ENCODE measurements at regions not wholly inside any gene's neighbourhood (a gene's known extent, or its start where the extent isn't known, plus 50 kb on each side); places are given as distances from the start of the nearest gene placed in this dataset.

GRCh38 chr13:26964278-26965250, 204.0 kb upstream of the GPR12 start:
- Histone ChIP-seq H3K4me3 (ENCODE audit: low read length in 2 of 2) (no peak overlapping the region), H3K9ac (ENCODE audit: low read length in 2 of 2) (no peak overlapping the region), H3K27me3 (ENCODE audit: control insufficient read depth in 1 of 2, insufficient read depth in 2 of 2, low read length in 2 of 2) (no peaks in the 10 kb centered on the region), H3K27ac (ENCODE audit: low read length) (peak overlapping the region; percentile 31), H3K4me1 (ENCODE audit: control insufficient read depth, insufficient read depth, low read length) (peaks cover 25% of the 10 kb centered on the region), H3K9me3 (ENCODE audit: control insufficient read depth in 2 of 2, low read length in 2 of 2) (no peaks in the 10 kb centered on the region), H3K36me3 (ENCODE audit: control insufficient read depth in 2 of 2, insufficient read depth in 2 of 2, low read length in 2 of 2) (no peaks in the 10 kb centered on the region)

- H3K27me3 ChIP-seq (ENCODE audit: control insufficient read depth in 1 of 2, insufficient read depth in 2 of 2, low read length in 2 of 2): no peaks in the 10 kb centered on the region
- H3K4me1 ChIP-seq (ENCODE audit: control insufficient read depth, insufficient read depth, low read length): peaks cover 20% of the 10 kb centered on the region
- H3K9ac ChIP-seq (ENCODE audit: low read length in 2 of 2): no peak overlapping the region
- no peaks in the 10 kb centered on the region for H3K9me3 ChIP-seq (ENCODE audit: control insufficient read depth in 2 of 2, low read length in 2 of 2)
- H3K4me3 ChIP-seq (ENCODE audit: low read length in 2 of 2): no peak overlapping the region
- no peak overlapping the region for H3K27ac ChIP-seq (ENCODE audit: low read length)
- H3K36me3 ChIP-seq (ENCODE audit: control insufficient read depth in 2 of 2, insufficient read depth in 2 of 2, low read length in 2 of 2): no peaks in the 10 kb centered on the region
Measured at GRCh38 chr13:26962671-26963070, 202.1 kb upstream of the GPR12 start.

- H3K27ac ChIP-seq (ENCODE audit: low read length): no peak overlapping the region
- no peak overlapping the region for H3K9ac ChIP-seq (ENCODE audit: low read length in 2 of 2)
- H3K27me3 ChIP-seq (ENCODE audit: control insufficient read depth in 1 of 2, insufficient read depth in 2 of 2, low read length in 2 of 2): no peaks in the 10 kb centered on the region
- H3K36me3 ChIP-seq (ENCODE audit: control insufficient read depth in 2 of 2, insufficient read depth in 2 of 2, low read length in 2 of 2): no peaks in the 10 kb centered on the region
- H3K9me3 ChIP-seq (ENCODE audit: control insufficient read depth in 2 of 2, low read length in 2 of 2): no peaks in the 10 kb centered on the region
- peaks cover 16% of the 10 kb centered on the region for H3K4me1 ChIP-seq (ENCODE audit: control insufficient read depth, insufficient read depth, low read length)
- H3K4me3 ChIP-seq (ENCODE audit: low read length in 2 of 2): no peak overlapping the region
Measured at GRCh38 chr13:26961890-26962615, 201.5 kb upstream of the GPR12 start.

- H3K27ac ChIP-seq (ENCODE audit: low read length): no peak overlapping the region
- H3K4me1 ChIP-seq (ENCODE audit: control insufficient read depth, insufficient read depth, low read length): peaks cover 2% of the 10 kb centered on the region
- no peaks in the 10 kb centered on the region for H3K27me3 ChIP-seq (ENCODE audit: control insufficient read depth in 1 of 2, insufficient read depth in 2 of 2, low read length in 2 of 2)
- no peaks in the 10 kb centered on the region for H3K9me3 ChIP-seq (ENCODE audit: control insufficient read depth in 2 of 2, low read length in 2 of 2)
- no peak overlapping the region for H3K9ac ChIP-seq (ENCODE audit: low read length in 2 of 2)
- H3K4me3 ChIP-seq (ENCODE audit: low read length in 2 of 2): no peak overlapping the region
- no peaks in the 10 kb centered on the region for H3K36me3 ChIP-seq (ENCODE audit: control insufficient read depth in 2 of 2, insufficient read depth in 2 of 2, low read length in 2 of 2)
Measured at GRCh38 chr13:26957182-26957581, 196.6 kb upstream of the GPR12 start.

GRCh38 chr13:26956522-26957142, 196.0 kb upstream of the GPR12 start:
- Histone ChIP-seq H3K27me3 (ENCODE audit: control insufficient read depth in 1 of 2, insufficient read depth in 2 of 2, low read length in 2 of 2) (no peaks in the 10 kb centered on the region), H3K4me1 (ENCODE audit: control insufficient read depth, insufficient read depth, low read length) (peaks cover 2% of the 10 kb centered on the region), H3K4me3 (ENCODE audit: low read length in 2 of 2) (no peak overlapping the region), H3K9me3 (ENCODE audit: control insufficient read depth in 2 of 2, low read length in 2 of 2) (no peaks in the 10 kb centered on the region), H3K9ac (ENCODE audit: low read length in 2 of 2) (no peak overlapping the region), H3K36me3 (ENCODE audit: control insufficient read depth in 2 of 2, insufficient read depth in 2 of 2, low read length in 2 of 2) (no peaks in the 10 kb centered on the region), H3K27ac (ENCODE audit: low read length) (no peak overlapping the region)

- H3K27ac ChIP-seq (ENCODE audit: low read length): no peak overlapping the region
- no peaks in the 10 kb centered on the region for H3K27me3 ChIP-seq (ENCODE audit: control insufficient read depth in 1 of 2, insufficient read depth in 2 of 2, low read length in 2 of 2)
- H3K4me3 ChIP-seq (ENCODE audit: low read length in 2 of 2): no peak overlapping the region
- H3K9ac ChIP-seq (ENCODE audit: low read length in 2 of 2): no peak overlapping the region
- H3K36me3 ChIP-seq (ENCODE audit: control insufficient read depth in 2 of 2, insufficient read depth in 2 of 2, low read length in 2 of 2): no peaks in the 10 kb centered on the region
- peaks cover 2% of the 10 kb centered on the region for H3K4me1 ChIP-seq (ENCODE audit: control insufficient read depth, insufficient read depth, low read length)
- no peaks in the 10 kb centered on the region for H3K9me3 ChIP-seq (ENCODE audit: control insufficient read depth in 2 of 2, low read length in 2 of 2)
Measured at GRCh38 chr13:26954976-26955375, 194.4 kb upstream of the GPR12 start.

- Histone ChIP-seq H3K27ac (ENCODE audit: low read length) (no peak overlapping the region), H3K4me3 (ENCODE audit: low read length in 2 of 2) (no peak overlapping the region), H3K9ac (ENCODE audit: low read length in 2 of 2) (no peak overlapping the region), H3K9me3 (ENCODE audit: control insufficient read depth in 2 of 2, low read length in 2 of 2) (no peaks in the 10 kb centered on the region), H3K4me1 (ENCODE audit: control insufficient read depth, insufficient read depth, low read length) (peaks cover 2% of the 10 kb centered on the region), H3K27me3 (ENCODE audit: control insufficient read depth in 1 of 2, insufficient read depth in 2 of 2, low read length in 2 of 2) (no peaks in the 10 kb centered on the region), H3K36me3 (ENCODE audit: control insufficient read depth in 2 of 2, insufficient read depth in 2 of 2, low read length in 2 of 2) (no peaks in the 10 kb centered on the region)
Measured at GRCh38 chr13:26953291-26953690, 192.7 kb upstream of the GPR12 start.

GRCh38 chr13:26952551-26953143, 192.1 kb upstream of the GPR12 start:
- H3K4me1 ChIP-seq (ENCODE audit: control insufficient read depth, insufficient read depth, low read length): peaks cover 2% of the 10 kb centered on the region
- no peaks in the 10 kb centered on the region for H3K9me3 ChIP-seq (ENCODE audit: control insufficient read depth in 2 of 2, low read length in 2 of 2)
- H3K27me3 ChIP-seq (ENCODE audit: control insufficient read depth in 1 of 2, insufficient read depth in 2 of 2, low read length in 2 of 2): no peaks in the 10 kb centered on the region
- H3K36me3 ChIP-seq (ENCODE audit: control insufficient read depth in 2 of 2, insufficient read depth in 2 of 2, low read length in 2 of 2): no peaks in the 10 kb centered on the region
- no peak overlapping the region for H3K27ac ChIP-seq (ENCODE audit: low read length)
- H3K4me3 ChIP-seq (ENCODE audit: low read length in 2 of 2): no peak overlapping the region
- H3K9ac ChIP-seq (ENCODE audit: low read length in 2 of 2): no peak overlapping the region

GRCh38 chr13:26951581-26952177, 191.1 kb upstream of the GPR12 start:
- no peak overlapping the region for H3K9ac ChIP-seq (ENCODE audit: low read length in 2 of 2)
- H3K27ac ChIP-seq (ENCODE audit: low read length): no peak overlapping the region
- no peak overlapping the region for H3K4me3 ChIP-seq (ENCODE audit: low read length in 2 of 2)
- H3K36me3 ChIP-seq (ENCODE audit: control insufficient read depth in 2 of 2, insufficient read depth in 2 of 2, low read length in 2 of 2): no peaks in the 10 kb centered on the region
- no peaks in the 10 kb centered on the region for H3K4me1 ChIP-seq (ENCODE audit: control insufficient read depth, insufficient read depth, low read length)
- H3K9me3 ChIP-seq (ENCODE audit: control insufficient read depth in 2 of 2, low read length in 2 of 2): no peaks in the 10 kb centered on the region
- no peaks in the 10 kb centered on the region for H3K27me3 ChIP-seq (ENCODE audit: control insufficient read depth in 1 of 2, insufficient read depth in 2 of 2, low read length in 2 of 2)

- no peak overlapping the region for H3K27ac ChIP-seq (ENCODE audit: low read length)
- no peaks in the 10 kb centered on the region for H3K36me3 ChIP-seq (ENCODE audit: control insufficient read depth in 2 of 2, insufficient read depth in 2 of 2, low read length in 2 of 2)
- no peaks in the 10 kb centered on the region for H3K9me3 ChIP-seq (ENCODE audit: control insufficient read depth in 2 of 2, low read length in 2 of 2)
- H3K27me3 ChIP-seq (ENCODE audit: control insufficient read depth in 1 of 2, insufficient read depth in 2 of 2, low read length in 2 of 2): no peaks in the 10 kb centered on the region
- no peak overlapping the region for H3K9ac ChIP-seq (ENCODE audit: low read length in 2 of 2)
- no peak overlapping the region for H3K4me3 ChIP-seq (ENCODE audit: low read length in 2 of 2)
- H3K4me1 ChIP-seq (ENCODE audit: control insufficient read depth, insufficient read depth, low read length): no peaks in the 10 kb centered on the region
Measured at GRCh38 chr13:26950968-26951367, 190.4 kb upstream of the GPR12 start.

Data from stomach smooth muscle (tissue), 2 donors.